ENCODE measurements at regions not wholly inside any gene's neighbourhood (a gene's known extent, or its start where the extent isn't known, plus 50 kb on each side); places are given as distances from the start of the nearest gene placed in this dataset.

DNA sequence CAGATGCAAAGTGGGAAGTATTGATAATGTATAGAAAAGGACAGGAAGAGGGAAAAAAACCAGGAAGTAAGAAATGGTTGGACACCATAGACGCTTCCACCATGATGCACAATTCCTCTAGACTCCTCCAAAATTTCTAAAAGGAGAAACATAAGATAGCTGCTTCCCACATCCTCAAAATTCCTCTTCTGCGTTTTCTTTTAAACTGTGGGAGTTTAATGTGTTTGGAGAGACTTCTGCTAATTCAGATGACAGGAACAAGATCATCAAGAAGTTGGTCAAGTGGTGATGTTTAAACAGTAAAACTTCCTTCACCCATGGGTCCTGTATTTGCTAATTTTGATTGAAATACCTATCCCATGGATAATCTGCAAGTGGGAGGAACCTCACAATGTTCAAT, 130.2 kb downstream of the IRS2 start:
- Histone ChIP-seq H2AFZ (replicated peaks; ENCODE audit: low read length, poor library complexity) (no peak overlapping the region), H3K9me3 (ENCODE audit: control insufficient read depth, insufficient read depth, low read length) (no peaks in the 10 kb centered on the region), H4K8ac (ENCODE audit: low read depth in 2 of 2, low read length in 2 of 2) (no peak overlapping the region), H3K79me1 (ENCODE audit: low read depth in 1 of 2, low read length in 2 of 2) (no peaks in the 10 kb centered on the region), H3K56ac (ENCODE audit: extremely low read depth, insufficient read depth, low read length) (no peak overlapping the region), H3K18ac (ENCODE audit: low read depth, low read length) (no peak overlapping the region), H2BK5ac (ENCODE audit: low read depth, low read length, poor library complexity, severe bottlenecking) (no peak overlapping the region), H3K4ac (ENCODE audit: low read depth, low read length) (no peak overlapping the region), H4K5ac (ENCODE audit: low read depth, low read length) (no peak overlapping the region), H3K9me1 (ENCODE audit: insufficient read depth, low read length) (peaks cover 4% of the 10 kb centered on the region; the same call in 1 of the 2 replicates), H2BK15ac (ENCODE audit: low read depth, low read length) (no peak overlapping the region), H3K36me3 (ENCODE audit: control insufficient read depth, insufficient read depth, low read length) (no peaks in the 10 kb centered on the region), H3K27ac (ENCODE audit: insufficient read depth, low read length) (no peak overlapping the region), H2AK9ac (replicated peaks; ENCODE audit: low read depth, low read length, poor library complexity) (no peak overlapping the region), H3K9ac (ENCODE audit: low read depth, low read length) (no peak overlapping the region), H3K4me3 (ENCODE audit: insufficient read depth, low read depth, low read length) (no peak overlapping the region), H4K20me1 (ENCODE audit: insufficient read depth, low read length) (no peaks in the 10 kb centered on the region), H4K91ac (ENCODE audit: insufficient read depth, low read depth, low read length) (no peak overlapping the region), H3K14ac (replicated peaks; ENCODE audit: low read depth, low read length) (no peak overlapping the region), H3K27me3 (ENCODE audit: control insufficient read depth, insufficient read depth, low read length) (peaks cover 6% of the 10 kb centered on the region), H3K4me2 (ENCODE audit: low read depth, low read length) (no peak overlapping the region), H2AK5ac (ENCODE audit: low read depth, low read length) (no peak overlapping the region), H2BK120ac (ENCODE audit: low read depth, low read length) (no peak overlapping the region), H3K23ac (ENCODE audit: low read depth, low read length) (no peak overlapping the region), H2BK20ac (ENCODE audit: low read depth, low read length) (no peak overlapping the region), H3K4me1 (ENCODE audit: control insufficient read depth, insufficient read depth, low read length) (no peaks in the 10 kb centered on the region)
- in situ Hi-C loops (cut with MboI; ENCODE audit: low sequenced_read_pairs), result no loop called here
- ChIA-PET POLR2A (ENCODE audit: unreplicated experiment) (no interaction called here), CTCF (no interaction called here)
- no peak for TF ChIP-seq CEBPB (IDR thresholded peaks at IDR 0.05; ENCODE audit: low read depth, low read length)
- ATAC-seq (ENCODE audit: low read depth) (no peak), DNase-seq (no peak)
- dilution Hi-C loops (cut with HindIII; ENCODE audit: low sequenced_read_pairs, unreplicated experiment), result no loop called here
- WGBS, 2 experiments (ENCODE audit: extremely low coverage in 2 of 2, insufficient read length in 1 of 2), result no CpG with 5 or more reads among the region's 2 CpGs
- no TSS peak for BruUV-seq (replicated peaks)
- intact Hi-C loops (cut with micrococcal nuclease), result no loop called here

Data from IMR-90 (cell line).